H9 (cell line): ENCODE measurements at regions not wholly inside any gene's neighbourhood (a gene's known extent, or its start where the extent isn't known, plus 50 kb on each side); places are given as distances from the start of the nearest gene placed in this dataset.

ENCODE experiments used
- DNase-seq: peaks from one replicate; pipeline ENCODE4 v3.0.0-alpha.2; 2017
- H2AFZ ChIP-seq: one replicate; pipeline ENCODE4 v1.6.1; 2013; ENCODE audit warnings: mild to moderate bottlenecking, low read length, control low read depth, moderate library complexity
- H2AK5ac ChIP-seq: 2 replicates; pipeline ENCODE4 v1.6.1; 2013; ENCODE audit warnings: low read length, control low read depth, mixed read lengths; ENCODE audit not compliant: insufficient read length
- H2BK120ac ChIP-seq: one replicate; pipeline ENCODE4 v1.6.1; 2013; ENCODE audit warnings: low read depth, mild to moderate bottlenecking, low read length, control low read depth, inconsistent platforms; ENCODE audit not compliant: poor library complexity, severe bottlenecking
- H2BK12ac ChIP-seq: 2 replicates; pipeline ENCODE4 v1.6.1; 2013; ENCODE audit warnings: low read length, control low read depth, mixed read lengths, low read depth; ENCODE audit not compliant: insufficient read length
- H2BK15ac ChIP-seq: 2 replicates; pipeline ENCODE4 v1.6.1; 2013; ENCODE audit warnings: low read depth, low read length, control low read depth
- H2BK20ac ChIP-seq: one replicate; pipeline ENCODE4 v1.6.1; 2013; ENCODE audit warnings: low read depth, mild to moderate bottlenecking, low read length, control low read depth, inconsistent platforms; ENCODE audit not compliant: poor library complexity, severe bottlenecking
- H2BK5ac ChIP-seq: 2 replicates; pipeline ENCODE4 v1.6.1; 2013; ENCODE audit warnings: low read length, control low read depth, mixed read lengths; ENCODE audit not compliant: insufficient read length
- H3K14ac ChIP-seq: 2 replicates; pipeline ENCODE4 v1.6.1; 2013; ENCODE audit warnings: low read length, control low read depth; ENCODE audit not compliant: insufficient read depth
- H3K18ac ChIP-seq: 2 replicates; pipeline ENCODE4 v1.6.1; 2013; ENCODE audit warnings: low read depth, mild to moderate bottlenecking, mixed read lengths, low read length, control low read depth; ENCODE audit not compliant: insufficient read length
- H3K23ac ChIP-seq: 2 replicates; pipeline ENCODE4 v1.6.1; 2013; ENCODE audit warnings: low read length, control low read depth, mixed read lengths, low read depth; ENCODE audit not compliant: insufficient read length
- H3K23me2 ChIP-seq: 2 replicates; pipeline ENCODE4 v1.6.1; 2013; ENCODE audit warnings: low read depth, mild to moderate bottlenecking, mixed read lengths, low read length, control low read depth; ENCODE audit not compliant: insufficient read length, poor library complexity, severe bottlenecking
- H3K27ac ChIP-seq: 2 replicates; pipeline ENCODE4 v1.5.1; 2013; ENCODE audit warnings: low read length, control low read depth, mixed read lengths, low read depth; ENCODE audit not compliant: insufficient read length
- H3K27me3 ChIP-seq: 2 replicates; pipeline ENCODE4 v1.6.1; 2013; ENCODE audit warnings: low read length, control low read depth, inconsistent platforms; ENCODE audit not compliant: insufficient read depth
- H3K4ac ChIP-seq: 2 replicates; pipeline ENCODE4 v1.6.1; 2013; ENCODE audit warnings: low read depth, mild to moderate bottlenecking, control low read depth, inconsistent platforms, low read length, moderate library complexity
- H3K4me1 ChIP-seq: 2 replicates; pipeline ENCODE4 v1.6.1; 2013; ENCODE audit warnings: low read length, control low read depth, inconsistent platforms; ENCODE audit not compliant: insufficient read depth
- H3K4me2 ChIP-seq: 2 replicates; pipeline ENCODE4 v1.6.1; 2013; ENCODE audit warnings: low read length, control low read depth, mixed read lengths; ENCODE audit not compliant: insufficient read length, insufficient read depth
- H3K56ac ChIP-seq: 2 replicates; pipeline ENCODE4 v1.6.1; 2013; ENCODE audit warnings: low read depth, mild to moderate bottlenecking, mixed read lengths, low read length, control low read depth; ENCODE audit not compliant: insufficient read length
- H3K79me1 ChIP-seq: 2 replicates; pipeline ENCODE4 v1.6.1; 2013; ENCODE audit warnings: low read depth, mild to moderate bottlenecking, moderate library complexity, low read length, control low read depth, inconsistent platforms; ENCODE audit not compliant: insufficient read depth, poor library complexity, severe bottlenecking
- H3K79me2 ChIP-seq: 2 replicates; pipeline ENCODE4 v1.6.1; 2013; ENCODE audit warnings: low read length, control low read depth, inconsistent platforms; ENCODE audit not compliant: insufficient read depth
- H3K9ac ChIP-seq: 2 replicates; pipeline ENCODE4 v1.6.1; 2013; ENCODE audit warnings: low read length, control low read depth, mixed read lengths; ENCODE audit not compliant: insufficient read length; ENCODE audit errors: extremely low read depth
- H3K9me3 ChIP-seq: one replicate; pipeline ENCODE4 v1.6.1; 2013; ENCODE audit warnings: low read depth, low read length, inconsistent platforms; ENCODE audit not compliant: control insufficient read depth
- H3T11ph ChIP-seq: one replicate; pipeline ENCODE4 v1.6.1; 2013; ENCODE audit warnings: mild to moderate bottlenecking, low read length, control low read depth, inconsistent platforms
- H4K20me1 ChIP-seq: one replicate; pipeline ENCODE4 v1.6.1; 2013; ENCODE audit not compliant: control insufficient read depth, insufficient read length, insufficient read depth
- H4K5ac ChIP-seq: 2 replicates; pipeline ENCODE4 v1.6.1; 2013; ENCODE audit warnings: low read depth, mild to moderate bottlenecking, mixed read lengths, low read length, control low read depth; ENCODE audit not compliant: insufficient read length
- H4K8ac ChIP-seq: replicated peaks from 2 replicates; pipeline ENCODE4 v1.6.1; 2013; ENCODE audit warnings: low read length, control low read depth, mixed read lengths, low read depth; ENCODE audit not compliant: insufficient read length
- H4K91ac ChIP-seq: 2 replicates; pipeline ENCODE4 v1.6.1; 2013; ENCODE audit warnings: low read depth, mild to moderate bottlenecking, moderate library complexity, mixed read lengths, low read length, control low read depth; ENCODE audit not compliant: insufficient read length
- H3K27ac Mint-ChIP-seq, 3 experiments: 2 replicates in 2 of 3; 3 replicates in 1 of 3; pipeline ENCODE4 v1.8.0; 2020 to 2021; ENCODE audit warnings: mixed read lengths in 3 of 3, mild to moderate bottlenecking in 1 of 3, moderate library complexity in 1 of 3
- H3K27me3 Mint-ChIP-seq: 2 replicates; pipeline ENCODE4 v1.8.0; 2021; ENCODE audit warnings: low read depth, mild to moderate bottlenecking, moderate library complexity, mixed read lengths
- H3K36me3 Mint-ChIP-seq, 3 experiments: 2 replicates in 2 of 3; 3 replicates in 1 of 3; pipeline ENCODE4 v1.8.0; 2020 to 2021; ENCODE audit warnings: low read depth in 3 of 3, mixed read lengths in 3 of 3; ENCODE audit not compliant: insufficient read depth in 1 of 3
- H3K4me1 Mint-ChIP-seq, 2 experiments: 2 replicates each; pipeline ENCODE4 v1.8.0; 2020; ENCODE audit warnings: mixed read lengths in 2 of 2
- H3K4me3 Mint-ChIP-seq, 2 experiments: 2 replicates in 1 of 2; 3 replicates in 1 of 2; pipeline ENCODE4 v1.8.0; 2020 to 2021; ENCODE audit warnings: mild to moderate bottlenecking in 2 of 2, mixed read lengths in 2 of 2, moderate library complexity in 1 of 2
- H3K9me3 Mint-ChIP-seq, 2 experiments: 2 replicates in 1 of 2; 3 replicates in 1 of 2; pipeline ENCODE4 v1.8.0; 2020; ENCODE audit warnings: mild to moderate bottlenecking in 2 of 2, mixed read lengths in 2 of 2, moderate library complexity in 1 of 2
- WGBS: extraction: QIAGEN DNeasy Blood & Tissue Kit; methylation state at CpG from one replicate; pipeline ENCODE4 v1.1.7; 2013; ENCODE audit warnings: missing lambda C conversion rate, low lambda C conversion rate, mixed read lengths; ENCODE audit not compliant: insufficient read length; ENCODE audit errors: extremely low coverage; 5-methylcytosine and 5-hydroxymethylcytosine counted together
- TF ChIP-seq, protein P1 (sequence below): fragments of 200-600 bp; sonication (generic); conservative IDR thresholded peaks from 3 replicates; pipeline ENCODE4 v1.8.0; 2021; ENCODE audit warnings: antibody characterized with exemption, mild to moderate bottlenecking

DNA sequence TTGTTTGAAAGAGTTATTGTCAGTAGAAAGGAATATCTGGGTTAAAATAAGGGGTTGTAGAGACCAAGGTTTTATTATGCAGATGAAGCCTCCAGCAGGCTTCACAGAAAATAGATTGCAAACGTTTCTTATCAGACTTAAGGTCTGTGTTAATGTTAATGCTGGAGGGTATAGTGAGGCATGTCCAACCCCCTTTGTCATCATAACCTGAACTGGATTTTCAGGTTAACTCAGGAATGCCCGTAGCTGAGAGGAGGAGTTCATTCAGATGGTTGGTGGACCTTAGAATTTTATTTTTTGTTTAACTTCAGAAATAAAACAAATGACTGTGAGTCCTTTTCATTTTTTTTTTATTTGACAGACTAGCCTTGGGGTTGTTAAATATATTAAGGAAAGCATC is 354.1 kb downstream of the GPM6A start:
- Histone ChIP-seq H4K91ac (no peak overlapping the region), H4K5ac (no peak overlapping the region), H3K23me2 (no peaks in the 10 kb centered on the region), H3K27me3 (no peaks in the 10 kb centered on the region), H3K79me2 (no peaks in the 10 kb centered on the region), H3K79me1 (no peaks in the 10 kb centered on the region), H2BK20ac (no peak overlapping the region), H3K9ac (no peak overlapping the region), H3K4ac (no peak overlapping the region), H3K23ac (no peak overlapping the region), H3K56ac (no peak overlapping the region), H2BK12ac (no peak overlapping the region), H3K27ac (no peak overlapping the region), H4K20me1 (no peaks in the 10 kb centered on the region), H2BK5ac (no peak overlapping the region), H3K9me3 (peaks cover 5% of the 10 kb centered on the region), H2BK15ac (no peak overlapping the region), H3K4me1 (no peaks in the 10 kb centered on the region; the same call in 1 of the 2 replicates), H2AFZ (no peak overlapping the region), H2AK5ac (no peak overlapping the region), H2BK120ac (no peak overlapping the region), H4K8ac (no peak overlapping the region), H3K14ac (no peak overlapping the region), H3K18ac (no peak overlapping the region), H3T11ph (no peak overlapping the region), H3K4me2 (no peak overlapping the region)
- no peaks in the 10 kb centered on the region for H3K27me3 Mint-ChIP-seq
- TF ChIP-seq, protein P1, sequence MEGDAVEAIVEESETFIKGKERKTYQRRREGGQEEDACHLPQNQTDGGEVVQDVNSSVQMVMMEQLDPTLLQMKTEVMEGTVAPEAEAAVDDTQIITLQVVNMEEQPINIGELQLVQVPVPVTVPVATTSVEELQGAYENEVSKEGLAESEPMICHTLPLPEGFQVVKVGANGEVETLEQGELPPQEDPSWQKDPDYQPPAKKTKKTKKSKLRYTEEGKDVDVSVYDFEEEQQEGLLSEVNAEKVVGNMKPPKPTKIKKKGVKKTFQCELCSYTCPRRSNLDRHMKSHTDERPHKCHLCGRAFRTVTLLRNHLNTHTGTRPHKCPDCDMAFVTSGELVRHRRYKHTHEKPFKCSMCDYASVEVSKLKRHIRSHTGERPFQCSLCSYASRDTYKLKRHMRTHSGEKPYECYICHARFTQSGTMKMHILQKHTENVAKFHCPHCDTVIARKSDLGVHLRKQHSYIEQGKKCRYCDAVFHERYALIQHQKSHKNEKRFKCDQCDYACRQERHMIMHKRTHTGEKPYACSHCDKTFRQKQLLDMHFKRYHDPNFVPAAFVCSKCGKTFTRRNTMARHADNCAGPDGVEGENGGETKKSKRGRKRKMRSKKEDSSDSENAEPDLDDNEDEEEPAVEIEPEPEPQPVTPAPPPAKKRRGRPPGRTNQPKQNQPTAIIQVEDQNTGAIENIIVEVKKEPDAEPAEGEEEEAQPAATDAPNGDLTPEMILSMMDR: no peak
- H3K27ac Mint-ChIP-seq: no peak overlapping the region; a peak in 2 of 7 replicates
- no peak for DNase-seq
- H3K36me3 Mint-ChIP-seq: peaks cover 0 to 12% (median 8%) of the 10 kb centered on the region in 3 experiments; a peak in 6 of 7 replicates
- H3K4me1 Mint-ChIP-seq: peaks cover 10 to 13% of the 10 kb centered on the region in 2 experiments
- H3K9me3 Mint-ChIP-seq: peaks cover 14 to 21% of the 10 kb centered on the region in 2 experiments
- no peak overlapping the region for H3K4me3 Mint-ChIP-seq
- no CpG with 5 or more reads among the region's 2 CpGs for WGBS
